ENCODE measurements at regions not wholly inside any gene's neighbourhood (a gene's known extent, or its start where the extent isn't known, plus 50 kb on each side); places are given as distances from the start of the nearest gene placed in this dataset.
"Not testable (repeated sequence)": the region's sequence is repeated elsewhere in the genome, so short reads cannot be mapped to it uniquely, and the experiment has no call there.

DNA sequence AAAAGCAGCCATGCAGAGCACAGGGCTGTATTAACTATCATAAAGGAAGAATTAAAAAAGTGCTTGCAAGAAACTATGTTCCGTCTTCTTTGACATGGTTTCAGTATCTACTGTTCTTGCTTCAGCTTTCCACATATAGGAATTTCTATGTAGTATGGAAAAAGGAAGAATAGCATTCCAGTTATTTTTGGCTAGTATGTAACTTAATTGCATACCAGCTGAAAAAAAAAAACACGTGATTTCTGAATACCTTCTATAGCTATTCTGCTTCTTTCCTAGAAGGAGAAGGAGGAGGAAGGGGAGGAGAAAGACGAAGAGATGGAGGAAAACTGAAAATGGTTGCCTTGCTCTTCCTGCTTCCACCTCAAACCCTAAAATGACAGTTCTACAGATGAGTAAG is 619.0 kb downstream of the KCTD12 start:
- ATAC-seq (no peak), DNase-seq (no peak)
- intact Hi-C loops (cut with DNase I), result no loop called here
- Histone ChIP-seq H3K36me3 (no peaks in the 10 kb centered on the region), H3K4me1 (no peaks in the 10 kb centered on the region), H3K9me3 (no peaks in the 10 kb centered on the region), H3K4me3 (no peak overlapping the region), H3K27ac (no peak overlapping the region), H3K27me3 (no peaks in the 10 kb centered on the region)
- TF ChIP-seq, protein P1, sequence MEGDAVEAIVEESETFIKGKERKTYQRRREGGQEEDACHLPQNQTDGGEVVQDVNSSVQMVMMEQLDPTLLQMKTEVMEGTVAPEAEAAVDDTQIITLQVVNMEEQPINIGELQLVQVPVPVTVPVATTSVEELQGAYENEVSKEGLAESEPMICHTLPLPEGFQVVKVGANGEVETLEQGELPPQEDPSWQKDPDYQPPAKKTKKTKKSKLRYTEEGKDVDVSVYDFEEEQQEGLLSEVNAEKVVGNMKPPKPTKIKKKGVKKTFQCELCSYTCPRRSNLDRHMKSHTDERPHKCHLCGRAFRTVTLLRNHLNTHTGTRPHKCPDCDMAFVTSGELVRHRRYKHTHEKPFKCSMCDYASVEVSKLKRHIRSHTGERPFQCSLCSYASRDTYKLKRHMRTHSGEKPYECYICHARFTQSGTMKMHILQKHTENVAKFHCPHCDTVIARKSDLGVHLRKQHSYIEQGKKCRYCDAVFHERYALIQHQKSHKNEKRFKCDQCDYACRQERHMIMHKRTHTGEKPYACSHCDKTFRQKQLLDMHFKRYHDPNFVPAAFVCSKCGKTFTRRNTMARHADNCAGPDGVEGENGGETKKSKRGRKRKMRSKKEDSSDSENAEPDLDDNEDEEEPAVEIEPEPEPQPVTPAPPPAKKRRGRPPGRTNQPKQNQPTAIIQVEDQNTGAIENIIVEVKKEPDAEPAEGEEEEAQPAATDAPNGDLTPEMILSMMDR (IDR thresholded peaks at IDR 0.05), result no peak

- intact Hi-C loops (cut with DNase I), result no loop called here
Observed at GRCh38 chr13:76266561-76266960, 619.6 kb downstream of the KCTD12 start.

DNA sequence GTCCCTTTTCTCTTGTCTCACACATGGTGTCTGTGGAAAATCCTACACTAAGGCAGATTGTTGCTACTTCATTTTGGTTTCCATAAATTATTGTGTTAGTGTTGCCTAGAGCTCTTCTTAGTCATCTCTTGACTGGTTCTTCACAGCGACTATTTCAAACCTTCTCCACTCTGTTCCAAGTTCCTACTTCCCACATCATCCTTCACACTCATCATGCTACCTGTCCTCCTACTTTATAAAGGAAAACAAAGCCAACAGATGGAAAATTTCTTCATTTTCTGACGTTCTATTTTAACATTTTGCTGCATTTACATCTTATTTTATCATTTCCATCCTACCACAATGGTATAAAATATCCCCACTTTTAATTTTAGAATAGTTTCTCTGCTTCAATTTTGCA is 614.1 kb downstream of the LMO7 start:
- Histone ChIP-seq H3K27me3 (no peaks in the 10 kb centered on the region), H3K4me1 (no peaks in the 10 kb centered on the region), H3K36me3 (no peaks in the 10 kb centered on the region), H3K27ac (no peak overlapping the region), H3K4me3 (no peak overlapping the region), H3K9me3 (no peaks in the 10 kb centered on the region)
- TF ChIP-seq, protein P1 (IDR thresholded peaks at IDR 0.05), result no peak
- DNase-seq, result no peak
- intact Hi-C loops (cut with DNase I), result no loop called here
- no peak for ATAC-seq

More at GRCh38 chr13:76266561-76266960, 619.6 kb downstream of the KCTD12 start:
- DNase-seq, result no peak
- TF ChIP-seq, protein P1 (IDR thresholded peaks at IDR 0.05), result no peak
- no peak for ATAC-seq
- no peaks in the 10 kb centered on the region for H3K36me3 ChIP-seq
- H3K27me3 ChIP-seq, result no peaks in the 10 kb centered on the region
- no peak overlapping the region for H3K27ac ChIP-seq
- no peaks in the 10 kb centered on the region for H3K4me1 ChIP-seq
- H3K9me3 ChIP-seq, result no peaks in the 10 kb centered on the region
- H3K4me3 ChIP-seq, result no peak overlapping the region

- TF ChIP-seq, protein P1 (IDR thresholded peaks at IDR 0.05), result no peak
- no peaks in the 10 kb centered on the region for H3K36me3 ChIP-seq
- no peak overlapping the region for H3K27ac ChIP-seq
- no peak overlapping the region for H3K4me3 ChIP-seq
- DNase-seq (no peak), ATAC-seq (peak; percentile 47)
- no peaks in the 10 kb centered on the region for H3K4me1 ChIP-seq
- no peaks in the 10 kb centered on the region for H3K27me3 ChIP-seq
- H3K9me3 ChIP-seq, result no peaks in the 10 kb centered on the region
- intact Hi-C loops (cut with DNase I), result no loop called here
Observed at GRCh38 chr13:76245920-76246319, 609.8 kb downstream of the LMO7 start.

DNA sequence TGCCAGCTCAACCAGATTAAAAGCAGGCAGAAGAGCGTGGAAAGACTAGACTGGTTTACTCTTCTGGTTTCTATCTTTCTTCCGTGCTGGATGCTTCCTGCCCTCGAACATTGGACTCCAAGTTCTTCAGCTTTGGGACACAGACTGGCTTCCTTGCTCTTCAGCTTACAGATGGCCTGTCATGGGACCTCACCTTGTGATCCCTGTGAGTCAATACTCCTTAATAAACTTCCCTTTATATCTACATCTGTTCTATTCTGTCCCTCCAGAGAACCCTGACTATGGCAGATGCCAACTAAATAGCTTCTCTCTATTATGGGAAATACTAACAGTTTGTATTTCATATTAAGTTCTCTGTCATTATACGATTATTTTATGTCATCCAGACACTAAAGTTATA is 609.1 kb downstream of the LMO7 start:
- intact Hi-C loops (cut with DNase I), result no loop called here
- TF ChIP-seq, protein P1 (IDR thresholded peaks at IDR 0.05), result no peak
- Histone ChIP-seq H3K4me3 (no peak overlapping the region), H3K9me3 (no peaks in the 10 kb centered on the region), H3K4me1 (no peaks in the 10 kb centered on the region), H3K27me3 (no peaks in the 10 kb centered on the region), H3K27ac (no peak overlapping the region), H3K36me3 (no peaks in the 10 kb centered on the region)
- ATAC-seq, result no peak
- DNase-seq, result no peak

DNA sequence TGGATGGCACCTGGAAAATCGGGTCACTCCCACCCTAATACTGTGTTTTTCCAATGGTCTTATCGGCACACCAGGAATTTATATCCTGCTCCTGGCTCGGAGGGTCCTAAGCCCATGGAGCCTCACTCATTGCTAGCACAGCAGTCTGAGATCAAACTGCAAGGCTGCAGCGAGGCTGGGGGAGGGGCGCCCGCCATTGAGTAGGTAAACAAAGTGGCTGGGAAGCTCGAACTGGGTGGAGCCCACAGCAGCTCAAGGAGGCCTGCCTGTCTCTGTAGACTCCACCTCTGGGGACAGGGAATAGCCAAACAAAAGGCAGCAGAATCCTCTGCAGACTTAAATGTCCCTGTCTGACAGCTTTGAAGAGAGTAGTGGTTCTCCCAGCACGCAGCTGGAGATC is 607.0 kb downstream of the LMO7 start:
- H3K9me3 ChIP-seq; H3K27me3 ChIP-seq; H3K4me1 ChIP-seq; DNase-seq; H3K36me3 ChIP-seq; H3K4me3 ChIP-seq; H3K27ac ChIP-seq; intact Hi-C loops (cut with DNase I); ATAC-seq: not testable (repeated sequence)
